Tibial nerve (tissue), 4 donors: ENCODE measurements at regions not wholly inside any gene's neighbourhood (a gene's known extent, or its start where the extent isn't known, plus 50 kb on each side); places are given as distances from the start of the nearest gene placed in this dataset.

Experiments
- DNase-seq, 2 donors: peaks; one replicate each; pipeline ENCODE4 v3.0.0-alpha.2; 2019; ENCODE audit warnings: low spot score in 2 of 2
- H3K27ac ChIP-seq, 4 donors: fragments of 200-600 bp; sonication (generic) in 3 of 4; one replicate each; pipeline ENCODE4 v1.5.1; 2017 to 2019; ENCODE audit warnings: mild to moderate bottlenecking in 1 of 4
- H3K27me3 ChIP-seq, 2 donors: fragments of 200-600 bp; sonication (generic) in 1 of 2; one replicate each; pipeline versions ENCODE4 v1.5.1 to v1.6.0; 2017 to 2019
- H3K36me3 ChIP-seq, 3 donors: fragments of 200-600 bp; sonication (generic); one replicate each; pipeline ENCODE4 v1.5.1; 2018 to 2019
- H3K4me1 ChIP-seq, 4 donors: fragments of 200-600 bp; sonication (generic) in 3 of 4; one replicate each; pipeline ENCODE4 v1.5.1; 2017 to 2019
- H3K4me3 ChIP-seq, 4 donors: fragments of 200-600 bp; sonication (generic) in 3 of 4; one replicate each; pipeline ENCODE4 v1.5.1; 2017 to 2019; ENCODE audit warnings: mild to moderate bottlenecking in 1 of 4, moderate library complexity in 1 of 4
- H3K9me3 ChIP-seq, 4 donors: fragments of 200-600 bp; sonication (generic) in 3 of 4; one replicate each; pipeline ENCODE4 v1.5.1; 2017 to 2019
- EP300 ChIP-seq, 2 donors: sonication (generic); formaldehyde crosslinking; IDR thresholded peaks; one replicate each; pipeline ENCODE4 v1.6.1; 2017; ENCODE audit warnings: antibody characterized with exemption in 2 of 2, mild to moderate bottlenecking in 1 of 2
- POLR2A ChIP-seq, 2 donors: fragments of 450-650 bp; IDR thresholded peaks; one replicate each; pipeline ENCODE4 v1.6.1; 2017; ENCODE audit warnings: antibody characterized with exemption in 2 of 2, mild to moderate bottlenecking in 2 of 2, moderate library complexity in 2 of 2
- WGBS, 2 donors: methylation state at CpG; one replicate each; pipeline ENCODE4 v1.1.5; 2018; 5-methylcytosine and 5-hydroxymethylcytosine counted together
- TF ChIP-seq, protein P1 (sequence below), 5 experiments: fragments of 200-600 bp in 3 of 5; fragments of 450-650 bp in 2 of 5; sonication (generic) in 3 of 5; IDR thresholded peaks; one replicate each; pipeline ENCODE4 v1.5.1; 2016 to 2019; ENCODE audit warnings: antibody characterized with exemption in 5 of 5, mild to moderate bottlenecking in 3 of 5, moderate library complexity in 2 of 5

DNA sequence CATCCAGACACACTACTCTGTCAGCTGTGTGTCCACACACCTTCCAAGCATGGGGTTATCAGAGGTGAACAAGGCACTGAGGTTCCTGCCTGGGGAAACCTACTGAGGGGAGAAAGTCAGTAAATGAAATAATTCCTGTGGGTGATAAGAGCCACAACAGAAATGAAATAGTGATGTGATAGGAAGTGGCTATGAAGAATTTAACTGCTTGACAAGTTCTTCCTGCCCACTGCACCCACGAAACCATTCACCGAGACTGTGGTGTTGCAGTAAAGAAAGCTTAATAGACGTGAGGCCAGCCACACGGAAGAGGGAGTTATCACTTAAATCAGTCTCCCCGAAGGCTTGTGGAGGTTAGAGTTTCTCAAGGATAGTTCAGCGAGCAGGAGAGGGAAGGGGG lies 353.1 kb downstream of the UQCRFS1 start:
- peaks cover 0 to 4% (median 0%) of the 10 kb centered on the region in 4 donors for H3K4me1 ChIP-seq
- no peaks in the 10 kb centered on the region for H3K27me3 ChIP-seq
- H3K27ac ChIP-seq, result no peak overlapping the region
- no peaks in the 10 kb centered on the region for H3K9me3 ChIP-seq
- WGBS, 2 donors, result 52 to 59% methylated on average over 6 of the region's 6 CpGs
- DNase-seq, result no peak
- no peak overlapping the region for H3K4me3 ChIP-seq
- TF ChIP-seq, protein P1, sequence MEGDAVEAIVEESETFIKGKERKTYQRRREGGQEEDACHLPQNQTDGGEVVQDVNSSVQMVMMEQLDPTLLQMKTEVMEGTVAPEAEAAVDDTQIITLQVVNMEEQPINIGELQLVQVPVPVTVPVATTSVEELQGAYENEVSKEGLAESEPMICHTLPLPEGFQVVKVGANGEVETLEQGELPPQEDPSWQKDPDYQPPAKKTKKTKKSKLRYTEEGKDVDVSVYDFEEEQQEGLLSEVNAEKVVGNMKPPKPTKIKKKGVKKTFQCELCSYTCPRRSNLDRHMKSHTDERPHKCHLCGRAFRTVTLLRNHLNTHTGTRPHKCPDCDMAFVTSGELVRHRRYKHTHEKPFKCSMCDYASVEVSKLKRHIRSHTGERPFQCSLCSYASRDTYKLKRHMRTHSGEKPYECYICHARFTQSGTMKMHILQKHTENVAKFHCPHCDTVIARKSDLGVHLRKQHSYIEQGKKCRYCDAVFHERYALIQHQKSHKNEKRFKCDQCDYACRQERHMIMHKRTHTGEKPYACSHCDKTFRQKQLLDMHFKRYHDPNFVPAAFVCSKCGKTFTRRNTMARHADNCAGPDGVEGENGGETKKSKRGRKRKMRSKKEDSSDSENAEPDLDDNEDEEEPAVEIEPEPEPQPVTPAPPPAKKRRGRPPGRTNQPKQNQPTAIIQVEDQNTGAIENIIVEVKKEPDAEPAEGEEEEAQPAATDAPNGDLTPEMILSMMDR (IDR thresholded peaks at IDR 0.05), result no peak
- TF ChIP-seq EP300 (IDR thresholded peaks at IDR 0.05) (no peak), POLR2A (IDR thresholded peaks at IDR 0.05) (no peak)
- H3K36me3 ChIP-seq, result no peaks in the 10 kb centered on the region

DNA sequence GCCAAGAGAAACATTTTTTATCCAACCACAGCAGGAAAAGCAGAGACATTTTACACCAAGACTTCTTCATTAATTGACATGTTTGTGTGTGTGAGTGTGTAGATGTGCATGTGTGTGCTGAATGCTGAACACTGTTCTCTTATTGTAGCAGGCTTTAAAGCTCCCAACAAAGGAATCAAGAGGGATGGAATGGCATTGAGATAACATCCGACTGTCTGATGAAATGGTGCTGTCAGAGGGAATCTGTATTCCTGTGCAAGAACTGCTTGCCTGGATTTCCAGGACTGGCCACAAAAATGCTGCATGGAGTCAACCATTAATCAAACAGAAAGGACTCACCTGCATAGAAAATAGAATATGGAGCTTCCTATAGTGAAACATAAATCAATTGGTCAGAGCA lies 354.0 kb downstream of the UQCRFS1 start:
- Histone ChIP-seq H3K36me3 (no peaks in the 10 kb centered on the region), H3K4me3 (no peak overlapping the region), H3K4me1 (no peaks in the 10 kb centered on the region), H3K27ac (no peak overlapping the region), H3K27me3 (no peaks in the 10 kb centered on the region), H3K9me3 (peaks cover 0 to 8% (median 0%) of the 10 kb centered on the region in 4 donors)
- WGBS, 2 donors, result 48 to 63% methylated on average over 1 of the region's 1 CpG
- no peak for TF ChIP-seq POLR2A (IDR thresholded peaks at IDR 0.05)
- TF ChIP-seq, protein P1 (IDR thresholded peaks at IDR 0.05), result no peak
- TF ChIP-seq EP300 (IDR thresholded peaks at IDR 0.05), result no peak
- DNase-seq, result no peak

DNA sequence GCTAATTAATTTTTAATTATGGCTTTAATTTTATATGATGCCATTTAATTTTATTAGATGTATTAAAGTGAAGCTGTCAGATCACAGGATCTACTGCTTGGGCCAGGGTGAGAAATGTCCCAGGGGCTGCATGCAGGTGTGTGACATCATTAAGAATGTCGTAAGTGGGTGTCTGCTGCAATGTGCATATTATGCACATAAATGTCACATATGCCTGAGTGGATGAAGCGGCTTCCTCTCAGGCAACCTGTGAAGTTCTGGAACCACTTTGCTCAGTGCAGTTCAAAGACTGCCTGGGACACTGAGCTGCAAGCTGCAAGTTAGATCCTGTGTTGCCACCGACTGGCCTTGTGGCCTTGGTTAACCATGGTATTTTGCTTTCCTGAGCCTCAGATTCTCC lies 355.0 kb downstream of the UQCRFS1 start:
- peaks cover 0 to 13% (median 0%) of the 10 kb centered on the region in 4 donors for H3K9me3 ChIP-seq
- H3K4me3 ChIP-seq, result no peak overlapping the region
- TF ChIP-seq EP300 (IDR thresholded peaks at IDR 0.05), result no peak
- TF ChIP-seq, protein P1 (IDR thresholded peaks at IDR 0.05), result no peak
- no peak for TF ChIP-seq POLR2A (IDR thresholded peaks at IDR 0.05)
- H3K36me3 ChIP-seq, result no peaks in the 10 kb centered on the region
- H3K4me1 ChIP-seq, result no peaks in the 10 kb centered on the region
- H3K27ac ChIP-seq, result no peak overlapping the region
- no peak for DNase-seq
- H3K27me3 ChIP-seq, result no peaks in the 10 kb centered on the region
- WGBS, 2 donors, result 72 to 84% methylated on average over 3 of the region's 3 CpGs

DNA sequence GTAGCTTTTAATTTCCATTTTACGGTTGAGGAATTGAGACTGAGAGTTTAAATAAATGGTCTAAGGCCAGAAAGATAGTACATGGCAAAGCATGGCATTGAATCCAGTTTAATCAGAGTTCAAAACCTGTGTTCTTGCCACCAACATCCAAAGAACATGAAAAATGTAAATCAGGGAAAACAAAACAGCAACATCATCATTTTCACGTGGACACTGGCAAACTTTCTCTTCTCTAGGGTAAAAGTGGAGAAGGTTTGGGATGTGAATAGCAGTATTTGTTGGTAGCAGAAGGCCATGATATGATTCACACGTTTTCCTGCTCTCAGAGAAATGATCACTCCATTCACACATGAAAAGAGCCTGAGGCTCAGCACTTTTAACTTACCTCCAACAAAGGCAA lies 357.7 kb downstream of the UQCRFS1 start:
- H3K4me3 ChIP-seq, result no peak overlapping the region
- TF ChIP-seq POLR2A (IDR thresholded peaks at IDR 0.05) (no peak), EP300 (IDR thresholded peaks at IDR 0.05) (no peak)
- TF ChIP-seq, protein P1 (IDR thresholded peaks at IDR 0.05), result no peak
- 57 to 58% methylated on average over 3 of the region's 3 CpGs for WGBS, 2 donors
- DNase-seq, result no peak
- H3K9me3 ChIP-seq, result peaks cover 0 to 13% (median 0%) of the 10 kb centered on the region in 4 donors
- no peak overlapping the region for H3K27ac ChIP-seq
- H3K27me3 ChIP-seq, result no peaks in the 10 kb centered on the region
- H3K4me1 ChIP-seq, result no peaks in the 10 kb centered on the region
- H3K36me3 ChIP-seq, result no peaks in the 10 kb centered on the region

DNA sequence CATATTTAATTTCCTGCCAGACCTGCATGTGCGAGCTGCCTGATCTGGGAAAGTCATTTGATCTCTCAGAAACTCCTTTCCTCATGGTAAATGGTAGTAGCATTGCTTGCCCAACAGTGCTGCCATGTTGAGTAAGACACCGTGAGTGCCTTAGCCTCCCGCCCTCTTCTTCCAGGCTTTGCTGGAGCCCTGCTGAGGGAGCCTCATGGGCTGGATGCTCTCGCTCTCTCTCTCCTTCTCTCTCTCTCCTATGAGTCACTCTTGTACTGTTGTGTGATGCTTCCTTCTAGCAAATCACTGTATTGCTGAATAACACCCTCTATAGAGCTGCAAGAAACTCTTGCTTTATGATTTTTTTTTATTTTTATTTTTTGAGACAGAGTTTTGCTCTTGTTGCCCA lies 365.5 kb downstream of the UQCRFS1 start:
- Histone ChIP-seq H3K36me3 (no peaks in the 10 kb centered on the region), H3K4me1 (no peaks in the 10 kb centered on the region), H3K4me3 (no peak overlapping the region), H3K27ac (no peak overlapping the region), H3K27me3 (no peaks in the 10 kb centered on the region), H3K9me3 (peaks cover 0 to 8% (median 0%) of the 10 kb centered on the region in 4 donors)
- 49 to 69% methylated on average over 4 of the region's 4 CpGs for WGBS, 2 donors
- TF ChIP-seq, protein P1 (IDR thresholded peaks at IDR 0.05), result no peak
- TF ChIP-seq POLR2A (IDR thresholded peaks at IDR 0.05) (no peak), EP300 (IDR thresholded peaks at IDR 0.05) (no peak)
- DNase-seq, result no peak
